H1 (cell line): ENCODE measurements at regions not wholly inside any gene's neighbourhood (a gene's known extent, or its start where the extent isn't known, plus 50 kb on each side); places are given as distances from the start of the nearest gene placed in this dataset.

Experiments
- CTCF ChIA-PET: fragments of 300-600 bp; sonication (Branson Sonifier 250); formaldehyde crosslinking; loops from one replicate; lab custom pipeline; 2021; ENCODE audit not compliant: partially characterized antibody; lab: Charles Lee
- POLR2A ChIA-PET: fragments of 300-600 bp; sonication (Branson Sonifier 250); formaldehyde crosslinking; loops from one replicate; lab custom pipeline; 2021; ENCODE audit warnings: inconsistent platforms; ENCODE audit not compliant: partially characterized antibody; lab: Charles Lee
- DNase-seq, 2 experiments: peaks; one replicate each; pipeline versions ENCODE4 v3.0.0 to v3.0.0-alpha.2; 2010 to 2022; ENCODE audit warnings: low spot score in 2 of 2, low read depth in 1 of 2, mixed read lengths in 1 of 2
- FAIRE-seq: peaks from 2 replicates; lab custom pipeline; 2011; peaks lifted over from hg19 to GRCh38; lab: Jason Lieb, UNC
- H2AFZ ChIP-seq: 2 replicates; pipeline ENCODE4 v1.8.1; 2012; ENCODE audit warnings: low read length, inconsistent platforms
- H2AK5ac ChIP-seq: 2 replicates; pipeline ENCODE4 v1.6.1; 2013; ENCODE audit warnings: low read depth, low read length
- H2BK120ac ChIP-seq: replicated peaks from 2 replicates; pipeline ENCODE3; 2013; ENCODE audit warnings: low read depth, low read length, inconsistent platforms
- H2BK12ac ChIP-seq: 2 replicates; pipeline ENCODE4 v1.6.1; 2013; ENCODE audit warnings: low read depth, low read length
- H2BK15ac ChIP-seq: 2 replicates; pipeline ENCODE4 v1.6.1; 2013; ENCODE audit warnings: low read length
- H2BK20ac ChIP-seq: 2 replicates; pipeline ENCODE4 v1.6.1; 2013; ENCODE audit warnings: low read length
- H2BK5ac ChIP-seq: 2 replicates; pipeline ENCODE4 v1.6.1; 2013; ENCODE audit warnings: low read depth, low read length
- H3K14ac ChIP-seq: 2 replicates; pipeline ENCODE4 v1.6.1; 2013; ENCODE audit warnings: inconsistent platforms; ENCODE audit not compliant: insufficient read length
- H3K18ac ChIP-seq: 2 replicates; pipeline ENCODE4 v1.6.1; 2013; ENCODE audit warnings: low read length; ENCODE audit errors: extremely low read depth
- H3K23ac ChIP-seq: 2 replicates; pipeline ENCODE4 v1.6.1; 2013; ENCODE audit warnings: inconsistent platforms; ENCODE audit not compliant: insufficient read length
- H3K23me2 ChIP-seq: 2 replicates; pipeline ENCODE4 v1.6.1; 2013; ENCODE audit warnings: low read depth, low read length
- H3K27ac ChIP-seq: 2 replicates; pipeline ENCODE4 v1.6.1; 2011; ENCODE audit warnings: low read depth, low read length, inconsistent platforms
- H3K27me3 ChIP-seq, 4 experiments: replicated peaks in 1 of 4; 1 replicate in 1 of 4; 2 replicates in 3 of 4; pipeline versions ENCODE4 v1.6.1 to v1.8.1; 2011 to 2013; ENCODE audit warnings: low read length in 3 of 4, mild to moderate bottlenecking in 3 of 4, inconsistent platforms in 2 of 4, mixed read lengths in 2 of 4, moderate library complexity in 1 of 4; ENCODE audit not compliant: control insufficient read depth in 3 of 4, insufficient read depth in 3 of 4; ENCODE audit errors: extremely low read depth in 1 of 4
- H3K36me3 ChIP-seq, 4 experiments: 2 replicates each; pipeline versions ENCODE4 v1.6.1 to v1.8.1; 2011 to 2013; ENCODE audit warnings: mild to moderate bottlenecking in 4 of 4, low read length in 3 of 4, moderate library complexity in 2 of 4, control low read depth in 1 of 4, inconsistent platforms in 1 of 4; ENCODE audit not compliant: insufficient read depth in 4 of 4, control insufficient read depth in 2 of 4
- H3K4ac ChIP-seq: replicated peaks from 2 replicates; pipeline ENCODE3; 2013; ENCODE audit warnings: low read length, low read depth, mixed read lengths, inconsistent platforms; ENCODE audit not compliant: insufficient read length
- H3K4me1 ChIP-seq, 4 experiments: replicated peaks in 1 of 4; 1 replicate in 1 of 4; 2 replicates in 3 of 4; pipeline versions ENCODE4 v1.6.1 to v1.8.1; 2011 to 2013; ENCODE audit warnings: low read length in 3 of 4, inconsistent platforms in 2 of 4, mixed read lengths in 1 of 4; ENCODE audit not compliant: insufficient read depth in 4 of 4, control insufficient read depth in 3 of 4
- H3K4me2 ChIP-seq, 2 experiments: 2 replicates each; pipeline versions ENCODE4 v1.6.1 to v1.8.1; 2011 to 2013; ENCODE audit warnings: low read depth in 2 of 2, low read length in 2 of 2, control low read depth in 1 of 2, inconsistent platforms in 1 of 2, mild to moderate bottlenecking in 1 of 2; ENCODE audit not compliant: insufficient read depth in 1 of 2
- H3K4me3 ChIP-seq, 4 experiments: fragments of 200-600, 300-600 bp in 1 of 4; sonication (generic), shearing (Covaris generic), sonication (Bioruptor Twin) in 1 of 4; 2 replicates each; pipeline versions ENCODE4 v1.5.1 to v1.8.1; 2011 to 2016; ENCODE audit warnings: low read length in 4 of 4, low read depth in 3 of 4, control low read depth in 2 of 4, inconsistent platforms in 2 of 4, mild to moderate bottlenecking in 2 of 4, mixed read lengths in 1 of 4, moderate library complexity in 1 of 4; ENCODE audit not compliant: insufficient read depth in 2 of 4; ENCODE audit errors: extremely low read depth in 1 of 4
- H3K56ac ChIP-seq: replicated peaks from 2 replicates; pipeline ENCODE3; 2013; ENCODE audit warnings: low read depth, mild to moderate bottlenecking, mixed read lengths, low read length, inconsistent platforms; ENCODE audit not compliant: insufficient read length
- H3K79me1 ChIP-seq: 2 replicates; pipeline ENCODE4 v1.6.1; 2013; ENCODE audit warnings: low read depth, low read length, control low read depth
- H3K79me2 ChIP-seq, 2 experiments: 2 replicates each; pipeline versions ENCODE4 v1.6.1 to v1.8.1; 2012 to 2013; ENCODE audit warnings: low read length in 2 of 2, mild to moderate bottlenecking in 2 of 2, inconsistent platforms in 1 of 2; ENCODE audit not compliant: insufficient read depth in 2 of 2, control insufficient read depth in 1 of 2
- H3K9ac ChIP-seq, 4 experiments: replicated peaks in 1 of 4; 1 replicate in 1 of 4; 2 replicates in 3 of 4; pipeline versions ENCODE4 v1.6.1 to v1.8.1; 2011 to 2013; ENCODE audit warnings: low read depth in 3 of 4, low read length in 3 of 4, control low read depth in 2 of 4, mild to moderate bottlenecking in 2 of 4, moderate library complexity in 2 of 4, inconsistent platforms in 1 of 4; ENCODE audit errors: extremely low read depth in 1 of 4
- H3K9me3 ChIP-seq, 2 experiments: 2 replicates each; pipeline versions ENCODE4 v1.6.1 to v1.8.1; 2012 to 2013; ENCODE audit warnings: mild to moderate bottlenecking in 2 of 2, moderate library complexity in 2 of 2, control low read depth in 1 of 2, inconsistent platforms in 1 of 2, low read depth in 1 of 2, low read length in 1 of 2, mixed read lengths in 1 of 2; ENCODE audit not compliant: insufficient read depth in 2 of 2
- H4K20me1 ChIP-seq, 2 experiments: replicated peaks in 1 of 2; 2 replicates each; pipeline versions ENCODE3 to v1.8.1; 2011 to 2013; ENCODE audit warnings: inconsistent platforms in 2 of 2, low read length in 2 of 2, mild to moderate bottlenecking in 1 of 2; ENCODE audit not compliant: insufficient read depth in 2 of 2, control insufficient read depth in 1 of 2
- H4K5ac ChIP-seq: 2 replicates; pipeline ENCODE4 v1.6.1; 2013; ENCODE audit warnings: low read length, low read depth, mixed read lengths, inconsistent platforms; ENCODE audit not compliant: insufficient read length
- H4K8ac ChIP-seq: 2 replicates; pipeline ENCODE4 v1.8.0; 2013; ENCODE audit warnings: mild to moderate bottlenecking, moderate library complexity, low read length, inconsistent platforms; ENCODE audit not compliant: insufficient read depth; ENCODE audit errors: extremely low read depth
- H4K91ac ChIP-seq: replicated peaks from 2 replicates; pipeline ENCODE3; 2013; ENCODE audit warnings: low read length, mixed read lengths, inconsistent platforms; ENCODE audit not compliant: insufficient read length
- CHD1 ChIP-seq: IDR thresholded peaks from 2 replicates; pipeline ENCODE4 v1.6.1; 2012; ENCODE audit warnings: low read depth, low read length, improper control_type of control experiment
- CHD2 ChIP-seq: IDR thresholded peaks from 2 replicates; pipeline ENCODE4 v1.6.1; 2012; ENCODE audit warnings: low read length, improper control_type of control experiment
- GTF2F1 ChIP-seq: IDR thresholded peaks from 2 replicates; pipeline ENCODE4 v1.6.1; 2012; ENCODE audit warnings: low read depth, low read length, improper control_type of control experiment, borderline replicate concordance
- JUN ChIP-seq: IDR thresholded peaks from 2 replicates; pipeline ENCODE4 v1.6.1; 2011; ENCODE audit warnings: low read depth, mild to moderate bottlenecking, improper control_type of control experiment, low read length
- KDM1A ChIP-seq: fragments of 200-600, 300-600 bp; sonication (generic); IDR thresholded peaks from 2 replicates; pipeline ENCODE4 v1.7.1; 2016; ENCODE audit warnings: mild to moderate bottlenecking, low read length, borderline replicate concordance
- KDM4A ChIP-seq: IDR thresholded peaks from one replicate; pipeline ENCODE4 v1.7.1; 2012; ENCODE audit warnings: low read depth, mild to moderate bottlenecking, moderate library complexity, low read length, inconsistent platforms; ENCODE audit not compliant: severe bottlenecking
- KDM5A ChIP-seq: fragments of 200-600 bp; IDR thresholded peaks from 2 replicates; pipeline ENCODE4 v1.7.1; 2012; ENCODE audit warnings: mild to moderate bottlenecking, low read length, inconsistent platforms, mixed read lengths
- MAFK ChIP-seq: IDR thresholded peaks from 2 replicates; pipeline ENCODE4 v1.6.1; 2012; ENCODE audit warnings: low read depth, mild to moderate bottlenecking, improper control_type of control experiment, low read length
- RFX5 ChIP-seq: IDR thresholded peaks from 2 replicates; pipeline ENCODE4 v1.6.1; 2011; ENCODE audit warnings: low read depth, low read length, improper control_type of control experiment, borderline replicate concordance
- SIX5 ChIP-seq: IDR thresholded peaks from 2 replicates; pipeline ENCODE4 v1.6.1; 2011; ENCODE audit warnings: mild to moderate bottlenecking, low read depth, low read length
- TAF1 ChIP-seq: IDR thresholded peaks from 2 replicates; pipeline ENCODE4 v1.6.1; 2011; ENCODE audit warnings: mild to moderate bottlenecking, low read depth, low read length
- ZNF274 ChIP-seq: IDR thresholded peaks from 2 replicates; pipeline ENCODE4 v1.7.0; 2012; ENCODE audit warnings: low read length, borderline replicate concordance; ENCODE audit errors: extremely low read depth
- WGBS, 2 experiments: shearing (Covaris generic) in 1 of 2; methylation state at CpG; one replicate each; pipeline versions ENCODE4 v1.1.6 to v1.1.7; 2013 to 2015; ENCODE audit warnings: low lambda C conversion rate in 2 of 2, mixed read lengths in 2 of 2, inconsistent platforms in 1 of 2, low coverage in 1 of 2, missing lambda C conversion rate in 1 of 2; ENCODE audit not compliant: insufficient replicate concordance in 2 of 2, insufficient coverage in 1 of 2, insufficient read length in 1 of 2; ENCODE audit errors: extremely low coverage in 1 of 2, missing lambda C conversion rate in 1 of 2; 5-methylcytosine and 5-hydroxymethylcytosine counted together
- TF ChIP-seq, protein P1 (sequence below): IDR thresholded peaks from 2 replicates; pipeline ENCODE4 v1.6.1; 2012; ENCODE audit warnings: inconsistent platforms
- TF ChIP-seq, protein P2 (sequence below): IDR thresholded peaks from 2 replicates; pipeline ENCODE4 v1.6.1; 2011; ENCODE audit warnings: low read depth, mild to moderate bottlenecking, low read length; ENCODE audit not compliant: insufficient read depth

DNA sequence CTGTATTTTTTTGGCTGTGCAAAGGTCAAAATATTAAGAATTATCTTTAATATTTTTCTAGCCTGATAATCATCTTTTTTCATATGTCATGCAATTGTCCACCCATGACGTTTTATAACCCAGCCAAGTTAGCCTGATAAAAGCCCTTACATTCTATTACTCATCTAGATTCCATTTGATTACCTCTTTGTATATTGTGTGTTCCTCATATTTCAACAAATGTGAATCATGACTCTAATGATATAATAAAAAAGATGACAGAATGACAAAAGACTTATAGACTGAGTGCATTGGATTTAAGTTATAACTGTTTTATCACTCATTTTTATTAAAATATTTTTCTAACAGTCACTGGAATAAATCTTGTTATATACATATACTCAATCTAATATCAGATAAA lies 1560.0 kb upstream of the LRRTM3 start:
- Histone ChIP-seq H4K20me1 (no peaks in the 10 kb centered on the region), H3K23me2 (no peaks in the 10 kb centered on the region), H2BK120ac (no peak overlapping the region), H4K8ac (no peak overlapping the region), H3K27me3 (no peaks in the 10 kb centered on the region), H4K5ac (no peak overlapping the region), H2BK5ac (no peak overlapping the region), H3K23ac (no peak overlapping the region), H3K14ac (no peak overlapping the region), H3K79me1 (no peaks in the 10 kb centered on the region), H3K9ac (no peak overlapping the region), H2AFZ (no peak overlapping the region), H2BK20ac (no peak overlapping the region), H3K18ac (no peak overlapping the region), H2AK5ac (no peak overlapping the region), H3K56ac (no peak overlapping the region), H2BK12ac (no peak overlapping the region), H3K9me3 (no peaks in the 10 kb centered on the region), H3K4me2 (no peak overlapping the region), H3K36me3 (no peaks in the 10 kb centered on the region), H3K27ac (no peak overlapping the region), H3K4me3 (no peak overlapping the region), H3K4ac (no peak overlapping the region), H3K79me2 (no peaks in the 10 kb centered on the region), H4K91ac (no peak overlapping the region), H2BK15ac (no peak overlapping the region), H3K4me1 (no peaks in the 10 kb centered on the region)
- POLR2A ChIA-PET: no interaction called here
- DNase-seq (no peak), FAIRE-seq (no peak)
- CTCF ChIA-PET: no interaction called here
- WGBS, 2 experiments: 78% methylated on average over 1 of the region's 1 CpG; no CpG with 5 or more reads in 1 of the 2 experiments
- TF ChIP-seq SIX5 (no peak), ZNF274 (no peak), TAF1 (no peak), GTF2F1 (no peak), KDM4A (no peak), CHD2 (no peak), JUN (no peak), CHD1 (no peak), MAFK (no peak), KDM1A (no peak), KDM5A (no peak), RFX5 (no peak)
- TF ChIP-seq, protein P1, sequence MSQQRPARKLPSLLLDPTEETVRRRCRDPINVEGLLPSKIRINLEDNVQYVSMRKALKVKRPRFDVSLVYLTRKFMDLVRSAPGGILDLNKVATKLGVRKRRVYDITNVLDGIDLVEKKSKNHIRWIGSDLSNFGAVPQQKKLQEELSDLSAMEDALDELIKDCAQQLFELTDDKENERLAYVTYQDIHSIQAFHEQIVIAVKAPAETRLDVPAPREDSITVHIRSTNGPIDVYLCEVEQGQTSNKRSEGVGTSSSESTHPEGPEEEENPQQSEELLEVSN: no peak
- TF ChIP-seq, protein P2, sequence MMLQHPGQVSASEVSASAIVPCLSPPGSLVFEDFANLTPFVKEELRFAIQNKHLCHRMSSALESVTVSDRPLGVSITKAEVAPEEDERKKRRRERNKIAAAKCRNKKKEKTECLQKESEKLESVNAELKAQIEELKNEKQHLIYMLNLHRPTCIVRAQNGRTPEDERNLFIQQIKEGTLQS: no peak
